ENCODE measurements at regions not wholly inside any gene's neighbourhood (a gene's known extent, or its start where the extent isn't known, plus 50 kb on each side); places are given as distances from the start of the nearest gene placed in this dataset.

DNA sequence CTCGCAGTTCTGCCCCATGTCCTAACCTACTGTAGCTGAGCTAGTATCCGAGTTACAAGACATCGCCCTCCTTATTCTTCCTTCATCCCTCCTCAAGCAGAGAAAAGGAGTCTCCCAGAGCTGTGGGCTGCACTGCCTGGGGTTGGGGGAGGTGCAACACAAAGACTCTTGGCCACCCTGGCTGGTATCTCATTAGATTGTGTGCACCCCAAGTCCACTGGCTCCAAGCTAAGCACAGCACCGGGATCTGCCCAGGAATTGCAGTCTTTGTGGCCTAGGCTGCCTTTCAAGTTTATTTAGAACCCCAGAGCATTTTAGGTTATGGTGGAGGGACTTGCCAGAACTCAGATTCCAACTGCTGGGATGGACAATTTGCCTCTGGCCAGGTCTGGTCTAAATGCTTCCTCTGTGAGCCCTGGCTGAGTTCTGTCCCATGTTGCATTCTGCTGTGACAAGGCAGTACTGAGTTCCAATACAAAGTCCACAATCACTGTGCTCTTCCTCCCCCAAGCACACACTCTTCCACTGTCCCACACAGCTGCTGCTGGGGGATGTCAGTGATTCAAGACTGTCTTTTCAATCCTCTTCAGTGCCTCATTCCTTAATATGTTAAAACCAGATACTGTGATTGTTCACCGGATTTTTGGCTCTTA is 169.6 kb upstream of the CLEC14A start:
- DNase-seq (ENCODE audit: extremely low read depth, low read depth), result no peak

DNA sequence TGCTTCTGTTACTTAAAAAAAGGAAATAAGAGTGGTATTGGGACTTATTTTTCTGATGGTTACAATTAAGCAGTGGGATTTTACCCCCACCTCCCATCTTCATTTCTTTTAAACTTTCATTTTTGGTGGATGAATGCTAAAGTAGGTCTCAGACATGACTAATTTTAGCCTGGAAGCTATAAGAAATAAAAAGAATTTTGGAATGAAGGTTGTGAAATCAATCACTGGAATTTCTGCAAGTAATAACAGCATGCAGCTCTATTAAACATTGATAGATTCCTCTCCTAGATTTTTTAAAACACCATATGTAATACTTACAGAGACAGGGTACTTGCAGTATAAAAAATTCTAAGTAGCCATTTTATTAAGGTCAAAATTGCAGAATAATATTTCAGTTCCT is 164.2 kb upstream of the CLEC14A start:
- no peak for DNase-seq (ENCODE audit: extremely low read depth, low read depth)

DNA sequence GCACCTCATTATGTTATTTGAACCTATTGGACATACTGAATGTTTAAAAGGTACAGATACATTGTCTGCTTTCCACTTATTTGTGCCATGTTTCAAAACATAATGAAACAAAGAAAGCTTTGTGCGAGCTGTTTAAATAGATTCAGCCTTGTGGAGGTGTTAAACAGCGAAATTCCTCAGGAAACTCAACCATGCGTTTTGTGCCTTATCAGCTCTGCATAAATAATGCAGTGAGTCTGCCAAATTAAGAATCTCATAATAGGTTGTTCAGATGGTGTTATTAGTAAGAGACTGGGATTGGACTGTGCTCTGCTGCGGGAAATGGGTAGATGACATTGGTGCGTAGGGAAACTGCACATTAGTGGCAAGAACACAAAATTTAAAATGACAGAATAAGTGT is 163.7 kb upstream of the CLEC14A start:
- DNase-seq (ENCODE audit: extremely low read depth, low read depth), result no peak

GRCh38 chr14:38412654-38413053 is 156.8 kb upstream of the CLEC14A start:
- DNase-seq (ENCODE audit: extremely low read depth, low read depth), result no peak

DNA sequence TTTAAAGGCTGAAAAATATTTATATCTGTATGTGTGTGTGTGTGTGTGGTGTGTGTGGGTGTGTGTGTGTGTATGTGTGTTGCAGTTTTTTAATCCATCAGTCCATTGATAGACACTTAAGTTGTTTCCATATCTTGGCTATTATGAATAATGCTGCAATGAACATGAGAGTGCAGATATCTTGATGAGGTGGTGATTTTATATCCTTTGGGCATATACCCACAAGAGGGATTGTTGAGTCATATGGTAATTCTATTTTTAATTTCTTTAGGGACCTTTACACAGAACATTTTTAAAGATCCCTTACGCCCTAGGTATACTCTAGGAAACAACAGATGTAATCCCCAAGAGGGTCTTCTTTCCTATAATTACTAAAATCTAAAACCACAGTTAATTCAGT is 154.5 kb upstream of the CLEC14A start:
- no peak for DNase-seq (ENCODE audit: extremely low read depth, low read depth)

DNA sequence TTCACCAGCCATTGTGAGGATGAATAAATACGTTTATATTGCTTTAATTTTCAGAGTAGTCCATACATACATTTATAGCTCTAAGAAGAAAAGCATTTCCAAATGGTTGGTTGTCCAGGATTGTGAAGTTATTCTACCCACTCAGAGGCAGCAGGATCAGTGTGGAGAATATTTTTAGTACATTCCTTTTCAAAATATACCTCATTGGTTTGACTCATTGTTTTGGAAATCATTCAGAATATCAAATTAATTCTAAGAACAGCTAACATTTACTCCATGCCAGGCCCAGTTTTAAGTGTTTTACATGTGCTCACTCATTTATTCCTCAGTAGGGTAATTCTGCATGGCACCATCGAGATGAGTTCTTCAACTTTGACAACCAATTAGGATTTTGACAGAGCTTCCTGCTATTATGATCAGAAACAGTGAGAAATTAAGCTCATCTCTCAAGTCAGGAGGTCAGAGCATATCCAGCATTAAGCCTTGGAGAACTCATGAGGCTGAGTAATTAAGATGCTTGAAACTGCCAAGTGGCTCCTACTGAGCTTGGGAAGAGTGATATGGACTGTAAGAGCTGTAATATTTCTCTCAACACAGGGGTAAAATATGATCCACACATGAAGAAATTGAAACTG is 153.3 kb upstream of the CLEC14A start:
- DNase-seq (ENCODE audit: extremely low read depth, low read depth), result no peak

GRCh38 chr14:38405851-38406635 is 150.2 kb upstream of the CLEC14A start:
- DNase-seq (ENCODE audit: extremely low read depth, low read depth), result no peak

DNA sequence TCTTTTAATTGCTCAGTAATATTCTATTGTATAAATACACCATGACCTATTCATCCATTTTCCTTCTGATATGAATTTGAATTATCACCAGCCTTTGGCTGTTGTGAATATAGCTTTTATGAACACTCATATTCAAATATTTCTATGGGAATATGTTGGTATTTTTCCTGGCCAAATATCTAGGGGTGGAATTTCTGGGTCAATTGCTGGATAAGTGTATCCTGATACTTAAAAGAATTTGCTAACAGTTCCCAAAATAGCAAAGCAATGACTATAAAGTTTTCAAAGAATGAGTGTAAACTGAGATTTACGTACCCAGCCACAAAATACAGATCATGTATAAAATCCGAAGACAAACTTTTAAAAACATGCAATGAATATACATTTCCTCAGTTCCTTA is 148.7 kb upstream of the CLEC14A start:
- DNase-seq (ENCODE audit: extremely low read depth, low read depth), result no peak

- DNase-seq (ENCODE audit: extremely low read depth, low read depth), result no peak
Observed at GRCh38 chr14:38404100-38404541, 148.2 kb upstream of the CLEC14A start.

GRCh38 chr14:38400751-38401150 is 144.9 kb upstream of the CLEC14A start:
- DNase-seq (ENCODE audit: extremely low read depth, low read depth), result no peak

DNA sequence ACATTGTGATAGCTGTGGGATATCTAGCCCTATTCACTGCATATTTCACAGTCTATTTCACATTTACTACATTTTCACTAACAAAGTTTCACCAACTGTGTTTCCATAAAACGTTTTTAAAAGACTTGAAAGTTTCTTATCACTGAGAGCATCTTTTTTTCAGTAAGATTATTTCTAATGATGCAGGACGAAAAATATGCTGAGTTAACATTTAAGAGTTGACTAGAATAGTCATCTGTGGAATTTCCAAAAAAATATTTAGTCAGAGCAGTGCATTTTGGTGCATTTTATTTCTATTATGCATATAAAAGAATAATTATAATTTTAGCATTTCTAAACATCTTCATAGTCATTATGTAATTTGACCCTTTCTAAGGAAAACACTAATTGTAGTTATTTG is 143.8 kb upstream of the CLEC14A start:
- DNase-seq (ENCODE audit: extremely low read depth, low read depth), result no peak

DNA sequence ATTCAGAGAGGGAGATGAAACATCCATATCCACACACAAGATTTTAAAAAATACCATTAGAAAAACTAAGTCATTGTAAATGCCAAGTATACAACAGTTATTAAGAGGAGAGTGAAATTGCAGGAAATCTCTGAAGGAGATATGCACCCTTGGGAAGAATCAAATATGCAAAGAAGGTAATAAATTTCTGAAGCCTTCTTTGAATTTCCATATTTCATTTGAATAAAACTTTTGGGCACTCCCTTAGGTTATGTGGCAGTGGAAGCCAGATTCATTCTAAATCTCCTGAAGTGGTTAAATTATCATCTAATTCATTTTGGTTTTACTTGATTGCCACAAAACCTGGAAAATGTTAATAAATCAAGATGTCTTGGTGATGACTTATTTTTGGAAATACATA is 138.9 kb upstream of the CLEC14A start:
- no peak for DNase-seq (ENCODE audit: extremely low read depth, low read depth)

- no peak for DNase-seq (ENCODE audit: extremely low read depth, low read depth)
Observed at GRCh38 chr14:38394064-38394463, 138.2 kb upstream of the CLEC14A start.

DNA sequence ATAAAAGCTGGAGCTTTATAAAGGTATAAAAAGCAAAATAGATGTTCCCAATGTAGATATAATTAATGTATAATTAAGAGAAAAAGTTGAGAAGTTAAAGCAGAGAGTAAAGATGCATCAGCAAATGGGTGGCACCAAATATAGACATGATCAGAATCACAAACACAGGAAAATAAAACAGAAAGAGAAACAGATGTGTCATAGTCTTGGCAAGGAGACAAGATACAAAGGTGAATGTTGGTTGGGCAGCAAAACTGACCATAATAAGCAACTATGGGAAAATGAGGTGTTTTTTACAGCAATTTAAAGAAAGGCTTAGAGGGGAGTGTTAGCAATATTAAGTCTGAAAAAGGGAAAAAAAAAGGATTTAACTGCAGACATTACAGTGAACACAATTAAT is 135.4 kb upstream of the CLEC14A start:
- DNase-seq (ENCODE audit: extremely low read depth, low read depth), result no peak

DNA sequence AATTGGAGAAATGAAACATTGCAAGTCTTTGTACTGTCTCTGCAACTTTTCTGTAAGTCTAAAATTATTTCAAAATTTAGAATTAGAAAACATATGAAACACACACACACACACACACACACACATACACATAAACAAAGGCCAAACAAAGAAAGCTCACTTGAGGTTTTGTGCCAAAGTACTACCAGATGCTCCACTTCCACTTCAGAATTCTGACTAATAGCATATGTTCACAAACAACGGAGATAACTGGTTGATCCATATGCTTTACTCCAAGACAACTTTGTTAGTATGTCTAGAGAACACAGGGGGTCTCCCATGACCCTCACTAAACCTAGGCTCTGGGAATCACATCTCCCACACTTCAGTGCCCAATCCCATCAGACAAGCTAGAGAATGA is 133.8 kb upstream of the CLEC14A start:
- no peak for DNase-seq (ENCODE audit: extremely low read depth, low read depth)

GRCh38 chr14:38387821-38388220 is 131.9 kb upstream of the CLEC14A start:
- no peak for DNase-seq (ENCODE audit: extremely low read depth, low read depth)

GRCh38 chr14:38385836-38386235 is 129.9 kb upstream of the CLEC14A start:
- no peak for DNase-seq (ENCODE audit: extremely low read depth, low read depth)

DNA sequence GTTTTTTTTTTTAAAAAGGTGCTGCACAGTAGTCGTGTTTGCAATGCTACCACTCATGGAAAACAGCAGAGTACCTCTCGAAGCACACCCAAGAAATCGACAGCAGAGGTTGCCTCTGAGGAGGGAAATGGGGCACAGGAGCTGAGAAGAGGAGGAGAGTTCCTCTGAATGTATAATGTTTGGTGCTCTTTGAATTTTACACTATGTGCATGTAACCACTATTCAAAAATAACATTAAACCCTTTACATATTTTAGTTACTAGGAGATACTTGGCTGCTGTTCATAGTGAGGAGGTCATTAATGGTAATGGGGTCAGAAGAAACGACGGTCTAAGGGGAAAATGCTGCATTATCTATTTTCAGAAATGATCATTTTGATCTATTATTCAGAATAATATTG is 129.4 kb upstream of the CLEC14A start:
- no peak for DNase-seq (ENCODE audit: extremely low read depth, low read depth)

GRCh38 chr14:38384741-38385140 is 128.8 kb upstream of the CLEC14A start:
- no peak for DNase-seq (ENCODE audit: extremely low read depth, low read depth)

DNA sequence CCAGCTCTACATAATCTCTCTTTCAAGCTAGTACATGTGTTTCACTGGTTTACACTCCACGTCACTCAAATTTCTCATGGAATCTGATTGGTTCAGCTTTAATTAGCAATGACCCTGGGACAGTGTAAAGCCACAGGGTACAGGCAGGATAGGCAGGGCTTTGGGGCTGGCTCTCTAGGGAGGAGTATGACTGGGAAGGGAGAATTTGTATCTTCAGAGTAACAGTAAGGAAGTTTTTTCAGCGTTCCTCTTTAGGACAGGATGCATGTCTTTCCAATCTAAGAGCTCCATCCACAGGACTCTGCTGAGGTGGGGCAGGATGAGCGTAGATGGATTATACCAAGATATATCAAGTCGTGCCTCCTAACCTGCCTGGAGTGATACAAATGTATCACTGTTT is 112.0 kb upstream of the CLEC14A start:
- no peak for DNase-seq (ENCODE audit: extremely low read depth, low read depth)

DNA sequence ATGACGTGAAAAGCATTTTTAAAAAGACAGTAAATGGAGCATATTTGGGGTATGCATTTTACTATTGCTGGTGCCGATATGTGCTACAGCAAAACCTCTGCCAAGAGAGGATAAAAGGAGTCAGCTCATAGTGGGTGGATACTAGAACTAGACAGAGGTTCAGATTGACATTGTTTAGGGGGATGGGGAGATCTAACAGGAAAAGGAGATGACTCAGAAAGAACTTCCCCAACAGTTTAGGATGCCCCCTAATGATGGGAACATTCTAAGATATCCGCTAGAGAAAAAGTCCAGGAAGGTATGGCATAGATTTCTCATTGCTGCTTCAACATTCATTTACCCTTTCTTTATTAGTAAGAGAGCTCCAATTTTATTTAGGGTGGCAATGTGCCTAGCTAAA is 110.5 kb upstream of the CLEC14A start:
- no peak for DNase-seq (ENCODE audit: extremely low read depth, low read depth)

DNA sequence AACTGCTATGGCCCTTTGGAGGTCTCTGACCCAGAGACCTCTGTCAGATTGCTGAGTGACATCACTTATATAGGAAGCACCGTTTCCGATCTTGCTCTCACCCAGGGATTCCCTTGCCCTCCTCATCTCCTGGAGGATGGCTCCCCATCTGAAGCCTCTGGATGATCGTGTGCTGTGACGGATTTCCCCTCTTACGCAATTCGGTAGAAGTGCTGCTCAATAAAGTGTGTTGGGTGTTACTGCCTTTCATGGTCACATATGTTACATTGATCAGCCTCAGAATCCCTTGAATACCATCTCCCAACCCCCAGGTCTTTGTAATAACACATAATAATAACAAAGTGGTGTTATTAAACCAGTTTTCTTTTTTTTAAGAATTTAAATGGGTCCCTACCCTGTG is 107.3 kb upstream of the CLEC14A start:
- DNase-seq (ENCODE audit: extremely low read depth, low read depth), result no peak

All from NCI-H460 (cell line).